GM18511 (cell line): ENCODE measurements at regions not wholly inside any gene's neighbourhood (a gene's known extent, or its start where the extent isn't known, plus 50 kb on each side); places are given as distances from the start of the nearest gene placed in this dataset.
"Not testable (repeated sequence)": the region's sequence is repeated elsewhere in the genome, so short reads cannot be mapped to it uniquely, and the experiment has no call there.

Experiments
- ATAC-seq: cut with Tn5 transposase; IDR thresholded peaks from one replicate; pipeline ENCODE4 v1.9.1; 2021; ENCODE audit warnings: mild to moderate bottlenecking, moderate library complexity; ENCODE audit not compliant: unreplicated experiment

DNA sequence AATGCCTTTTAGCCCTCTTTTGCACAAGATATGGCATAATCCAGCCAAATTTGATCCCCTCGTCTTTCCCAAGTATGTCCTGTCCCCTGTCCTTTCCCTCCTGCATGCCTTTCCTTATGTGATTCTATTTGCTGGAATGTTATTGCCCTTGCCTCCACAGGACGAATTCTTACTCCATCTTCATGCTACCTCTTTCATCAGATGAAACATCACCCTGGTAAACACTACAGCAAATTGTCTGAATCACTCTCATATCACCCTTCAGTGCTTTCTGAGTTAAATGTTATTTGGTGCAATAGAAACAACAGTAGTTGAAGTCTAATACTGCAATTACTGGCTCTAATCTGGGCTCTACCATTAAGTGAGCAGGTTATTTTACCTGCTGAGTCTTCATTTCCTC, 52.2 kb upstream of the FAT1 start:
- ATAC-seq, result no peak

GRCh38 chr4:186778134-186778533, 54.5 kb upstream of the FAT1 start:
- ATAC-seq, result no peak

DNA sequence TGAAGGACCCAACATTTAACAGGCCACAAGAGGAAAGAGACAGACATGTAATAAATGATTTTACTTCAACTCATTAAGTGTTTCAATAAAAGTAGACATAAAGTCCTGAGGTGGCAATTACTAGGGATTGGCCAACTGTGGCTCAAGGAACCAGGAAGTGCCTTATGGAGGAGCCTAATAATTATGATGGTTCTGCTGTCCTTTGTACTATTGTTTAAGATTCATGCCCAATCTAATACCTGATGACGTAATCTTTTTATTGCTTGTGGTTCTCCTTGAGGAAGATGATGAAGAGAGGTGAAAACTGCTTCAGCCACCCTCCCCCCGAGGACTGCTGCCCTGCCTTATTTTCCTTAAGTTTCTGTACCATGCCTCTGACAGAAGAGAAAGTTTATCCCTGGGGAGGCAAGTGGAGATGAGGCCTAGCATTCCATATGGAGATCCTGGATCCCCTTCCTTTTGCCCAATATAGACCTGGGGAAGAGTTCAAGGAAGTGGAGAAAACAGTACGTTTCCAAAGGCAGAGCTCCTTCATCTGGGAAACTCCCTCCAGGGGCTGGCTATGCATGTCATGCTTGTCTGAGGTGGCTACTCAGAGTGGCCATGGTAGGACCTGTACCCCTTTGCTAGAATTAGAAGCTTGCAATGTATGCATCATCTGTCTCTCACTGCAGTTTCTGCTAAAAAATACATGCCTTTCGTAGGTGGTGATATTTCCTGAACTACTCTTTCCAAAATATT, 56.8 kb upstream of the FAT1 start:
- ATAC-seq, result no peak

- no peak for ATAC-seq
Measured at GRCh38 chr4:186781032-186781917, 57.6 kb upstream of the FAT1 start.

DNA sequence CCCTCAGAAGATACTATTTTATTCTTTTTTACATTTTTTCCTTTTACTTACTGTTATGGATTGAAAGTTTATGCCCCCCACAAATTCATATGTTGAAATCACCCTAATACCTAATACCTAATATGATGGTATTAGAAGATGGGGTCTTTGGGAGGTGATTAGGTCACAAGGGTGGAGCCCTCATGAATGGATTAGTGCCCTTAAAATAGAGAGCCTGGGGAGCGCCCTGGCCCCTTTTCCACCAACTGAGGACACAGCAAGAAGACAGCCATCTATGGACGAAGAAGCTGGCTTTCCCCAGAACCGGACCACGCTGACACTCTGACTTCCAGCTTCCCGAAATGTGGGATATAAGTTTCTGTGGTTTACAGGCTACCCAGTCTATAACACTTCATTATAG, 58.6 kb upstream of the FAT1 start:
- ATAC-seq, result no peak

- no peak for ATAC-seq
Measured at GRCh38 chr4:186787536-186787935, 63.9 kb upstream of the FAT1 start.

GRCh38 chr4:186789651-186790050, 66.0 kb upstream of the FAT1 start:
- no peak for ATAC-seq

- no peak for ATAC-seq
Measured at GRCh38 chr4:186790630-186791029, 67.0 kb upstream of the FAT1 start.

- no peak for ATAC-seq
Measured at GRCh38 chr4:186792728-186793366, 69.2 kb upstream of the FAT1 start.

DNA sequence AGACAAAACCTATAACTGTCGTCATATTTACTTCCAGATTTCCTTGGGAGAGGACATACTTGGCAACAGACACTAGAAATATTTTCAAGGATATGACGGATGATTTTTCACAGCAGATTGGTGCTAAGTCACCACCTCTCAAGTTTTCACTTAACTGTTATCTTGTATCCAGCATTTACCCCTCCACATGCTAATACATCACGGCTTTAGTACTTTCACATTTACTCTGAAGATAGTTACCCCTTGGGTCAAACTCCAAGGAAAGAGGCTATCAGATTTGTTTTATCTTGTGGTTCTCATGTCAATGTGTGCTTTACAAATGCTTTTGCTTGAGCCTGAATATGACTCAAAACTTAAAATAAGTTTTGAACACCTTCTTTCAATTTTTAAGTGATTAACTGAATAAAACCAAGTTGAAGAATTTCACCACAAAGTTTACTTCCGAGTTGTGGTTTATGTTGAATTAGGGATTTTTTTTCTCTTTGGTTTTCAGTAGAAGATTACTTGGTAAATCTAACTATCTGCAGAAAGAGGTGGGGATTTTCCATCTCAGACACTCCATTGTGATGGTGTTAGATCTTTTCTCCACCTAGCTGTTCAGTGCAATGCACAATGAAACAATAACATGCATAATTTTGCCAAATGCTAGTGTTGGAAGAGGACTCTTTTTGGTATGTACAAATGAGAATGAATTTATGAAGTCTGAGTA, 75.4 kb upstream of the FAT1 start:
- no peak for ATAC-seq

GRCh38 chr4:186805020-186805820, 81.6 kb upstream of the FAT1 start:
- ATAC-seq, result no peak

GRCh38 chr4:186805917-186806316, 82.3 kb upstream of the FAT1 start:
- not testable (repeated sequence) for ATAC-seq

- no peak for ATAC-seq
Measured at GRCh38 chr4:186806679-186807421, 83.2 kb upstream of the FAT1 start.

- no peak for ATAC-seq
Measured at GRCh38 chr4:186807808-186808629, 84.4 kb upstream of the FAT1 start.

DNA sequence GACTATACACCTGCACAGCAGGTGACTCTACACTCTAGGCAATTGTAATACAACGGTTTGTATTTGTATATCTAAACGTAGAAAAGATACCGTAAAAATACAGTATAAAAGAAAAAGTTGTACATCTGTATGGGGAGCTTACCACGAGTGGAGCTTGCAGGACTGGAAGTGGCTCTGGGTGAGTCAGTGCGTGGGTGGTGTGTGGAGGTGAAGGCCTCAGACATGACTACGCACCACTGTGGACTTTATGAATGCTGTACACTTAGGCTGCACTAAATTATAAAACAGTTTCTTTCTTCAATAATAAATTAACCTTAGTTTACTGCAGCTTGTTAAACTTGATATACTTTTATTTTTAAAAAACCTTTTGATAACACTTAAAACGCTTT, 85.0 kb upstream of the FAT1 start:
- ATAC-seq, result no peak

DNA sequence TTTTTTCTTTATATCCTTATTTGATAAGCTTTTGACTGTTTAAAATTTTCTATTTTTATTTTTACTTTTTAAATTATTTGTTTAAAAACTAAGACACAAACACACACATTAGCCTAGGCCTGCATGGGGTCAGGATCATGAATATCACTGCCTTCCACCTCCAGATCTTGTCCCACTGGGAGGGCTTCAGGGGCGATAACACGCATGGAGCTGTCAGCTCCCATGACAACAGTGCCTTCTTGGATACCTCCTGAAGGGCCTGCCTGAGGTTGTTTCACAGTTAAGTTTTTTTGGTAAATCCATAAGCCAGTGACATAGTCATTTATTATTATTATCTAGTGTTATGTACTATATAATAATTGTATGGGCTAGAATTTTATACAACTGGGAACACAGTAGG, 85.4 kb upstream of the FAT1 start:
- no peak for ATAC-seq

GRCh38 chr4:186810613-186811150, 87.0 kb upstream of the FAT1 start:
- no peak for ATAC-seq

DNA sequence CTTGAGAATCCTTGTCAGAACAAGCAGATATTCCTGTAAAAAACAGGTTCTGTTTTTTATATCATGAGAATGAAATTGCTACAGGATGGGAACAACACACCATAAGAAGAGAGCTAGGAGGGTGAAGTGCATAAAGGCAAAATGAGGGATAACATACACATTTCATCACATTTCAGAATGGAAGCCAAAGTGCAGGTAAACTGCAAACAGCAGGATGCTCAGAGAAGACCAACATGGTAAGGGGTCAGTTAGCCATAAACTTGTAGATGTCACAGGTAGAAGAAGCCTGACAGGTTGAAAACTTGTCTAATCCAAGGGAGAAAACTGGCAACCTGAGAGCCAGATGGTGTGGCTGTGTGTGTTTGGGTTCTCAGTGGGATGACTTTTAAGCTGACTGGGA, 88.9 kb upstream of the FAT1 start:
- no peak for ATAC-seq
